ENCODE measurements at regions not wholly inside any gene's neighbourhood (a gene's known extent, or its start where the extent isn't known, plus 50 kb on each side); places are given as distances from the start of the nearest gene placed in this dataset.

- TF ChIP-seq POLR2AphosphoS5 (IDR thresholded peaks at IDR 0.05) (no peak), EP300 (IDR thresholded peaks at IDR 0.05) (no peak), CTCF (IDR thresholded peaks at IDR 0.05) (no peak), POLR2A (IDR thresholded peaks at IDR 0.05) (no peak)
- no peaks in the 10 kb centered on the region for H3K27me3 ChIP-seq
- H3K27ac ChIP-seq: no peak overlapping the region
- H3K9me3 ChIP-seq: no peaks in the 10 kb centered on the region
- no peaks in the 10 kb centered on the region for H3K4me1 ChIP-seq
- H3K4me3 ChIP-seq: no peak overlapping the region
- intact Hi-C loops (cut with DNase I): no loop called here
- no peaks in the 10 kb centered on the region for H3K36me3 ChIP-seq
- DNase-seq: no peak
- 78 to 86% methylated on average over 9 of the region's 9 CpGs for WGBS, 2 donors
These were observed 406.3 kb upstream of the PIK3C3 start for GRCh38 chr18:41548521-41549260.

- no peak overlapping the region for H3K4me3 ChIP-seq
- TF ChIP-seq POLR2AphosphoS5 (IDR thresholded peaks at IDR 0.05): no peak
- TF ChIP-seq CTCF (IDR thresholded peaks at IDR 0.05): no peak
- no peak for TF ChIP-seq EP300 (IDR thresholded peaks at IDR 0.05)
- 49 to 61% methylated on average over 2 of the region's 2 CpGs for WGBS, 2 donors
- no peaks in the 10 kb centered on the region for H3K9me3 ChIP-seq
- H3K27me3 ChIP-seq: no peaks in the 10 kb centered on the region
- intact Hi-C loops (cut with DNase I): no loop called here
- no peaks in the 10 kb centered on the region for H3K36me3 ChIP-seq
- H3K27ac ChIP-seq: no peak overlapping the region
- no peak for DNase-seq
- H3K4me1 ChIP-seq: no peaks in the 10 kb centered on the region
These were observed 409.7 kb upstream of the PIK3C3 start for GRCh38 chr18:41545091-41545888.

- Histone ChIP-seq H3K36me3 (no peaks in the 10 kb centered on the region), H3K4me3 (no peak overlapping the region), H3K27me3 (no peaks in the 10 kb centered on the region), H3K4me1 (no peaks in the 10 kb centered on the region), H3K27ac (no peak overlapping the region), H3K9me3 (no peaks in the 10 kb centered on the region)
- WGBS, 2 donors: 63 to 76% methylated on average over 1 of the region's 1 CpG
- DNase-seq: no peak
- intact Hi-C loops (cut with DNase I): no loop called here
- no peak for TF ChIP-seq CTCF (IDR thresholded peaks at IDR 0.05)
- TF ChIP-seq POLR2AphosphoS5 (IDR thresholded peaks at IDR 0.05): no peak
- TF ChIP-seq EP300 (IDR thresholded peaks at IDR 0.05): no peak
- no peak for TF ChIP-seq POLR2A (IDR thresholded peaks at IDR 0.05)
These were observed 411.2 kb upstream of the PIK3C3 start for GRCh38 chr18:41543815-41544214.

- TF ChIP-seq EP300 (IDR thresholded peaks at IDR 0.05) (no peak), POLR2AphosphoS5 (IDR thresholded peaks at IDR 0.05) (no peak), CTCF (IDR thresholded peaks at IDR 0.05) (no peak), POLR2A (IDR thresholded peaks at IDR 0.05) (no peak)
- intact Hi-C loops (cut with DNase I): no loop called here
- no peak for DNase-seq
- Histone ChIP-seq H3K27ac (no peak overlapping the region), H3K9me3 (no peaks in the 10 kb centered on the region), H3K27me3 (no peaks in the 10 kb centered on the region), H3K4me1 (no peaks in the 10 kb centered on the region), H3K4me3 (no peak overlapping the region), H3K36me3 (no peaks in the 10 kb centered on the region)
- 78 to 85% methylated on average over 3 of the region's 3 CpGs for WGBS, 2 donors
These were observed 414.7 kb upstream of the PIK3C3 start for GRCh38 chr18:41540237-41540871.

Measured in sigmoid colon (tissue), 6 donors.